CD4-positive, CD25-positive, alpha-beta regulatory T cell (primary cell): ENCODE measurements at regions not wholly inside any gene's neighbourhood (a gene's known extent, or its start where the extent isn't known, plus 50 kb on each side); places are given as distances from the start of the nearest gene placed in this dataset.

Experiments used
- ATAC-seq, 2 donors: fragments of 150-1000 bp; cut with Tn5 transposase; one replicate each; pipeline ENCODE4 v1.10.0; 2021; ENCODE audit warnings: low read depth in 2 of 2, moderate number of reproducible peaks in 2 of 2, moderate library complexity in 1 of 2
- DNase-seq, 3 donors: peaks; one replicate each; pipeline versions ENCODE4 v3.0.0 to v3.0.0-alpha.2; 2012 to 2022; ENCODE audit warnings: mixed read lengths in 1 of 3
- H3K27ac ChIP-seq: one replicate; pipeline ENCODE4 v1.7.0; 2013; ENCODE audit warnings: mild to moderate bottlenecking, low read length; ENCODE audit not compliant: insufficient read depth, poor library complexity, severe bottlenecking
- H3K27me3 ChIP-seq: one replicate; pipeline ENCODE4 v1.7.0; 2013; ENCODE audit warnings: low read length; ENCODE audit not compliant: control insufficient read depth, insufficient read depth
- H3K36me3 ChIP-seq: one replicate; pipeline ENCODE4 v1.7.0; 2013; ENCODE audit warnings: mild to moderate bottlenecking, low read length, moderate library complexity; ENCODE audit not compliant: control insufficient read depth, insufficient read depth
- H3K4me1 ChIP-seq: 2 replicates; pipeline ENCODE4 v1.7.0; 2013; ENCODE audit warnings: mild to moderate bottlenecking, low read length; ENCODE audit not compliant: insufficient read depth, control insufficient read depth, poor library complexity, severe bottlenecking
- H3K4me3 ChIP-seq: one replicate; pipeline ENCODE4 v1.7.0; 2013; ENCODE audit warnings: low read depth, mild to moderate bottlenecking, low read length, moderate library complexity
- H3K9me3 ChIP-seq, 2 experiments: 1 replicate in 1 of 2; 2 replicates in 1 of 2; pipeline ENCODE4 v1.7.0; 2013; ENCODE audit warnings: low read length in 2 of 2, mild to moderate bottlenecking in 1 of 2, moderate library complexity in 1 of 2; ENCODE audit not compliant: control insufficient read depth in 2 of 2
- H3K27ac Mint-ChIP-seq, 3 donors: one replicate each; pipeline ENCODE4 v1.8.0; 2020 to 2022; ENCODE audit warnings: mild to moderate bottlenecking in 3 of 3, mixed read lengths in 3 of 3, moderate library complexity in 2 of 3
- H3K27me3 Mint-ChIP-seq: one replicate; pipeline ENCODE4 v1.8.0; 2022; ENCODE audit warnings: mild to moderate bottlenecking, mixed read lengths
- H3K36me3 Mint-ChIP-seq: one replicate; pipeline ENCODE4 v1.8.0; 2020; ENCODE audit warnings: mixed read lengths
- H3K4me1 Mint-ChIP-seq, 4 donors: one replicate each; pipeline ENCODE4 v1.8.0; 2020 to 2022; ENCODE audit warnings: mixed read lengths in 4 of 4, mild to moderate bottlenecking in 1 of 4
- H3K4me3 Mint-ChIP-seq, 4 donors: one replicate each; pipeline ENCODE4 v1.8.0; 2020 to 2022; ENCODE audit warnings: mild to moderate bottlenecking in 4 of 4, mixed read lengths in 4 of 4, moderate library complexity in 3 of 4
- H3K9me3 Mint-ChIP-seq, 7 donors: one replicate each; pipeline ENCODE4 v1.8.0; 2020 to 2022; ENCODE audit warnings: mixed read lengths in 7 of 7, mild to moderate bottlenecking in 3 of 7, moderate library complexity in 2 of 7

- Histone ChIP-seq H3K4me1 (peaks cover 15% of the 10 kb centered on the region), H3K36me3 (no peaks in the 10 kb centered on the region), H3K9me3 (no peaks in the 10 kb centered on the region), H3K27ac (no peak overlapping the region), H3K27me3 (peaks cover 1% of the 10 kb centered on the region), H3K4me3 (peak overlapping the region; percentile 71)
- Mint-ChIP-seq H3K4me3 (peak overlapping the region; percentile 19 to 72 (median 62)), H3K27me3 (peaks cover 9% of the 10 kb centered on the region), H3K9me3 (peaks cover 0 to 2% (median 0%) of the 10 kb centered on the region in 7 donors), H3K27ac (peak overlapping the region in 2 of 3 donors; percentile 66 to 81), H3K36me3 (no peaks in the 10 kb centered on the region), H3K4me1 (peaks cover 10 to 18% (median 16%) of the 10 kb centered on the region in 4 donors)
- ATAC-seq (peak; percentile 59 to 71), DNase-seq (peak in 1 of 3 donors; percentile 69)
Observed at GRCh38 chr6:166244353-166245045, 63.7 kb downstream of the PRR18 start.

- ATAC-seq: no peak
- Histone ChIP-seq H3K9me3 (no peaks in the 10 kb centered on the region), H3K27ac (no peak overlapping the region), H3K27me3 (peaks cover 1% of the 10 kb centered on the region), H3K36me3 (no peaks in the 10 kb centered on the region), H3K4me1 (peaks cover 15% of the 10 kb centered on the region), H3K4me3 (no peak overlapping the region)
- H3K4me1 Mint-ChIP-seq: peaks cover 10 to 18% (median 16%) of the 10 kb centered on the region in 4 donors
- H3K27ac Mint-ChIP-seq: no peak overlapping the region
- no peaks in the 10 kb centered on the region for H3K36me3 Mint-ChIP-seq
- peaks cover 6% of the 10 kb centered on the region for H3K27me3 Mint-ChIP-seq
- peaks cover 0 to 2% (median 0%) of the 10 kb centered on the region in 7 donors for H3K9me3 Mint-ChIP-seq
- DNase-seq: no peak
- H3K4me3 Mint-ChIP-seq: no peak overlapping the region
Observed at GRCh38 chr6:166242888-166243287, 65.3 kb downstream of the PRR18 start.

- Mint-ChIP-seq H3K36me3 (no peaks in the 10 kb centered on the region), H3K9me3 (peaks cover 0 to 2% (median 0%) of the 10 kb centered on the region in 7 donors), H3K27ac (no peak overlapping the region), H3K27me3 (peaks cover 6% of the 10 kb centered on the region), H3K4me1 (peaks cover 10 to 18% (median 16%) of the 10 kb centered on the region in 4 donors), H3K4me3 (no peak overlapping the region)
- DNase-seq (no peak), ATAC-seq (no peak)
- Histone ChIP-seq H3K4me3 (no peak overlapping the region), H3K27ac (no peak overlapping the region), H3K36me3 (no peaks in the 10 kb centered on the region), H3K27me3 (peaks cover 1% of the 10 kb centered on the region), H3K9me3 (no peaks in the 10 kb centered on the region), H3K4me1 (peaks cover 15% of the 10 kb centered on the region)
Observed at GRCh38 chr6:166241974-166242373, 66.2 kb downstream of the PRR18 start.

GRCh38 chr6:166240889-166241288 is 67.3 kb downstream of the PRR18 start:
- DNase-seq: no peak
- no peak for ATAC-seq
- no peak overlapping the region for H3K27ac Mint-ChIP-seq

GRCh38 chr6:166237617-166238016 is 70.0 kb upstream of the TBXT start:
- H3K4me1 ChIP-seq: no peaks in the 10 kb centered on the region

More at GRCh38 chr6:166240889-166241288, 67.3 kb downstream of the PRR18 start:
- no peaks in the 10 kb centered on the region for H3K27me3 ChIP-seq
- no peak overlapping the region for H3K27ac ChIP-seq
- Mint-ChIP-seq H3K4me3 (no peak overlapping the region), H3K27me3 (no peaks in the 10 kb centered on the region), H3K9me3 (peaks cover 0 to 2% (median 0%) of the 10 kb centered on the region in 7 donors), H3K36me3 (no peaks in the 10 kb centered on the region), H3K4me1 (peaks cover 5 to 18% (median 16%) of the 10 kb centered on the region in 4 donors)
- peaks cover 15% of the 10 kb centered on the region for H3K4me1 ChIP-seq
- no peaks in the 10 kb centered on the region for H3K36me3 ChIP-seq
- no peak overlapping the region for H3K4me3 ChIP-seq
- no peaks in the 10 kb centered on the region for H3K9me3 ChIP-seq

GRCh38 chr6:166236596-166236995 is 68.9 kb upstream of the TBXT start:
- no peak overlapping the region for H3K27ac Mint-ChIP-seq

More at GRCh38 chr6:166237617-166238016, 70.0 kb upstream of the TBXT start:
- no peaks in the 10 kb centered on the region for H3K27me3 ChIP-seq
- no peak for ATAC-seq
- no peaks in the 10 kb centered on the region for H3K9me3 ChIP-seq
- Mint-ChIP-seq H3K36me3 (no peaks in the 10 kb centered on the region), H3K4me1 (peaks cover 0 to 6% (median 6%) of the 10 kb centered on the region in 4 donors), H3K9me3 (peaks cover 0 to 2% (median 0%) of the 10 kb centered on the region in 7 donors), H3K27me3 (peaks cover 11% of the 10 kb centered on the region), H3K27ac (no peak overlapping the region), H3K4me3 (no peak overlapping the region)
- no peak overlapping the region for H3K27ac ChIP-seq
- no peak for DNase-seq
- H3K4me3 ChIP-seq: no peak overlapping the region
- H3K36me3 ChIP-seq: no peaks in the 10 kb centered on the region

GRCh38 chr6:166235666-166236292 is 68.1 kb upstream of the TBXT start:
- no peaks in the 10 kb centered on the region for H3K36me3 Mint-ChIP-seq
- Histone ChIP-seq H3K4me1 (no peaks in the 10 kb centered on the region), H3K9me3 (no peaks in the 10 kb centered on the region), H3K4me3 (no peak overlapping the region), H3K27ac (no peak overlapping the region), H3K36me3 (no peaks in the 10 kb centered on the region), H3K27me3 (no peaks in the 10 kb centered on the region)
- no peak overlapping the region for H3K4me3 Mint-ChIP-seq
- H3K27ac Mint-ChIP-seq: no peak overlapping the region
- no peak for ATAC-seq
- DNase-seq: no peak
- H3K4me1 Mint-ChIP-seq: peaks cover 0 to 6% (median 6%) of the 10 kb centered on the region in 4 donors
- no peaks in the 10 kb centered on the region for H3K9me3 Mint-ChIP-seq
- H3K27me3 Mint-ChIP-seq: peaks cover 14% of the 10 kb centered on the region

More at GRCh38 chr6:166236596-166236995, 68.9 kb upstream of the TBXT start:
- no peak for DNase-seq
- Mint-ChIP-seq H3K4me3 (no peak overlapping the region), H3K4me1 (peaks cover 0 to 6% (median 6%) of the 10 kb centered on the region in 4 donors), H3K36me3 (no peaks in the 10 kb centered on the region), H3K9me3 (peaks cover 0 to 2% (median 0%) of the 10 kb centered on the region in 7 donors), H3K27me3 (peaks cover 14% of the 10 kb centered on the region)
- no peak for ATAC-seq
- Histone ChIP-seq H3K4me3 (no peak overlapping the region), H3K36me3 (no peaks in the 10 kb centered on the region), H3K4me1 (no peaks in the 10 kb centered on the region), H3K27ac (no peak overlapping the region), H3K27me3 (no peaks in the 10 kb centered on the region), H3K9me3 (no peaks in the 10 kb centered on the region)
